GM12878 (cell line): ENCODE measurements at regions not wholly inside any gene's neighbourhood (a gene's known extent, or its start where the extent isn't known, plus 50 kb on each side); places are given as distances from the start of the nearest gene placed in this dataset.

Experiments
- ATAC-seq: fragments of 200-7000 bp; cut with Tn5 transposase; 3 replicates; pipeline ENCODE4 v1.9.1; 2020; ENCODE audit warnings: mild to moderate bottlenecking, moderate library complexity
- BruUV-seq: library from RNA; stranded (reverse); fragments of 400-500 nt; replicated peaks from 2 replicates; lab custom pipeline; 2021; lab: Mats Ljungman, UMichigan
- CTCF ChIA-PET: fragments of 300-600 bp; sonication (Branson Sonifier 250); formaldehyde crosslinking; extraction: SDS; loops from one replicate; lab custom pipeline; 2021; ENCODE audit warnings: inconsistent platforms; lab: Yijun Ruan, JAX
- POLR2A ChIA-PET: fragments of 350-600 bp; formaldehyde crosslinking; extraction: SDS; loops from one replicate; lab custom pipeline; 2021; ENCODE audit warnings: inconsistent platforms; lab: Charles Lee
- RAD21 ChIA-PET: fragments of 300-600 bp; sonication (Branson Sonifier 250); formaldehyde crosslinking; loops from one replicate; lab custom pipeline; 2023; ENCODE audit warnings: antibody characterized with exemption; ENCODE audit not compliant: unreplicated experiment; lab: Charles Lee
- SMC1A ChIA-PET: fragments of 300-600 bp; sonication (Branson Sonifier 250); formaldehyde crosslinking; loops from one replicate; lab custom pipeline; 2023; ENCODE audit not compliant: unreplicated experiment, uncharacterized antibody; lab: Charles Lee
- DNase-seq: peaks from one replicate; pipeline ENCODE4 v3.0.0-alpha.2; 2011; ENCODE audit warnings: low read depth, low spot score
- FAIRE-seq: peaks from 3 replicates; lab custom pipeline; 2011; peaks lifted over from hg19 to GRCh38; lab: Jason Lieb, UNC
- H2AFZ ChIP-seq: 2 replicates; pipeline ENCODE4 v1.6.0; 2011; ENCODE audit warnings: low read depth, low read length, control low read depth; ENCODE audit not compliant: control insufficient read depth
- H3K27ac ChIP-seq: 2 replicates; pipeline ENCODE4 v1.5.1; 2011; ENCODE audit warnings: control low read depth; ENCODE audit not compliant: control insufficient read depth, insufficient read depth
- H3K27me3 ChIP-seq, 2 experiments: replicated peaks in 1 of 2; 2 replicates each; pipeline versions ENCODE4 v1.6.0 to v1.6.1; 2011; ENCODE audit warnings: low read length in 1 of 2; ENCODE audit not compliant: control insufficient read depth in 2 of 2, insufficient read depth in 2 of 2
- H3K36me3 ChIP-seq, 2 experiments: 2 replicates each; pipeline ENCODE4 v1.5.1; 2011; ENCODE audit warnings: low read length in 1 of 2; ENCODE audit not compliant: control insufficient read depth in 2 of 2, insufficient read depth in 2 of 2
- H3K4me1 ChIP-seq: 2 replicates; pipeline ENCODE4 v1.6.1; 2011; ENCODE audit warnings: mild to moderate bottlenecking, low read length, moderate library complexity, mixed read lengths; ENCODE audit not compliant: control insufficient read depth, insufficient read depth
- H3K4me2 ChIP-seq: 2 replicates; pipeline ENCODE4 v1.6.0; 2011; ENCODE audit warnings: control low read depth; ENCODE audit not compliant: control insufficient read depth, insufficient read depth
- H3K4me3 ChIP-seq: fragments of 200-600 bp; sonication (generic); 2 replicates; pipeline ENCODE4 v1.5.1; 2016
- H3K79me2 ChIP-seq: 2 replicates; pipeline ENCODE4 v1.6.0; 2011; ENCODE audit warnings: low read length; ENCODE audit not compliant: control insufficient read depth, insufficient read depth
- H3K9ac ChIP-seq: 2 replicates; pipeline ENCODE4 v1.8.0; 2011; ENCODE audit warnings: low read length, control low read depth, mixed read lengths; ENCODE audit not compliant: control insufficient read depth, insufficient read depth
- H3K9me3 ChIP-seq: replicated peaks from 3 replicates; pipeline ENCODE4 v1.5.1; 2011; ENCODE audit warnings: mild to moderate bottlenecking, low read length; ENCODE audit not compliant: control insufficient read depth, insufficient read depth
- H4K20me1 ChIP-seq: 2 replicates; pipeline ENCODE4 v1.6.0; 2011; ENCODE audit not compliant: control insufficient read depth, insufficient read depth
- BRCA1 ChIP-seq: IDR thresholded peaks from 2 replicates; pipeline ENCODE4 v1.6.1; 2011; ENCODE audit warnings: low read depth, low read length, improper control_type of control experiment
- EZH2 ChIP-seq: IDR thresholded peaks from 2 replicates; pipeline ENCODE4 v1.6.1; 2012; ENCODE audit warnings: low read depth, mild to moderate bottlenecking, control low read depth, inconsistent platforms, low read length, borderline replicate concordance; ENCODE audit not compliant: control insufficient read depth
- GATAD2B ChIP-seq: fragments of 450-650 bp; conservative IDR thresholded peaks from 2 replicates; pipeline ENCODE4 v1.6.1; 2017; ENCODE audit warnings: low read depth, mild to moderate bottlenecking, moderate library complexity
- IKZF1 ChIP-seq: fragments of 450-650 bp; conservative IDR thresholded peaks from 2 replicates; pipeline ENCODE4 v1.6.1; 2017; ENCODE audit warnings: antibody characterized with exemption, mild to moderate bottlenecking
- PAX5 ChIP-seq: IDR thresholded peaks from 2 replicates; pipeline ENCODE4 v1.6.1; 2011; ENCODE audit warnings: low read depth, low read length, borderline replicate concordance
- POLR2A ChIP-seq: IDR thresholded peaks from 2 replicates; pipeline ENCODE4 v1.6.1; 2011; ENCODE audit warnings: low read depth, mild to moderate bottlenecking, low read length
- RCOR1 ChIP-seq: conservative IDR thresholded peaks from 2 replicates; pipeline ENCODE4 v1.6.1; 2012; ENCODE audit warnings: low read depth, low read length, improper control_type of control experiment
- SMAD1 ChIP-seq: fragments of 450-650 bp; IDR thresholded peaks from 2 replicates; pipeline ENCODE4 v1.6.1; 2018; ENCODE audit warnings: mild to moderate bottlenecking, low read depth; ENCODE audit not compliant: partially characterized antibody
- SMAD5 ChIP-seq: IDR thresholded peaks from 2 replicates; pipeline ENCODE4 v1.6.1; 2016; ENCODE audit warnings: antibody characterized with exemption, low read depth
- SMARCA5 ChIP-seq: fragments of 450-650 bp; IDR thresholded peaks from 2 replicates; pipeline ENCODE4 v1.6.1; 2017; ENCODE audit warnings: mild to moderate bottlenecking
- TAF1 ChIP-seq: IDR thresholded peaks from 2 replicates; pipeline ENCODE4 v1.6.1; 2011; ENCODE audit warnings: mild to moderate bottlenecking, low read depth, low read length, borderline replicate concordance
- WRNIP1 ChIP-seq: IDR thresholded peaks from 2 replicates; pipeline ENCODE4 v1.6.1; 2011; ENCODE audit warnings: low read depth, low read length, improper control_type of control experiment, borderline replicate concordance
- ZNF274 ChIP-seq: IDR thresholded peaks from one replicate; pipeline ENCODE4 v1.8.0; 2011; ENCODE audit not compliant: insufficient read length, insufficient read depth
- WGBS: methylation state at CpG from one replicate; pipeline ENCODE4 v1.1.6; 2016; ENCODE audit warnings: low lambda C conversion rate; ENCODE audit not compliant: insufficient replicate concordance, insufficient coverage; ENCODE audit errors: missing lambda C conversion rate; 5-methylcytosine and 5-hydroxymethylcytosine counted together
- in situ Hi-C: fragments of 300-500 bp; cut with MboI; formaldehyde crosslinking; loops from 9 replicates; pipeline ENCODE4 v1.14.3; 2018; ENCODE audit warnings: mixed read lengths
- intact Hi-C: fragments of 100-400 bp; cut with micrococcal nuclease; formaldehyde crosslinking; loops from one replicate; pipeline ENCODE4 v1.14.2; 2022; ENCODE audit not compliant: unreplicated experiment
- TF ChIP-seq, protein P1 (sequence below): fragments of 450-650 bp; IDR thresholded peaks from 2 replicates; pipeline ENCODE4 v1.6.1; 2017; ENCODE audit warnings: mild to moderate bottlenecking, moderate library complexity
- TF ChIP-seq, protein P2 (sequence below): fragments of 450-650 bp; IDR thresholded peaks from 2 replicates; pipeline ENCODE4 v1.6.1; 2016; ENCODE audit warnings: mild to moderate bottlenecking

DNA sequence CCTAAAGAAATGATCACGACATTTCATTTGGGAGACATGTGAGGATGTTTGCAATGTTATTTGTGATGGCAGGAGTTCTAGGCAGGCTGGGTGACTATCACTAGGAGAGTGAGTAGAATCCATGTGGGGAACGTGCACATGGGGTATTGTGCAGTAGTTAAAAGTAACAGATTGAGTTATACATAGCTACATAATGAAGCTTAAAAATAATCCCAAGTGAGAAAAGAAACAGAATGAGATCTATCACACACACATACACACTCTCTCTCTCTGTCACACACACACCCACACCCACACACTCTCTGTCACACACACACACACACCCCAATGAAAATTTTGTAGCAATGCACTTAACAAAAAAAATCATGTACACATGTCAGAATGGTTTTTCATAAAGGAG lies 218.7 kb upstream of the ARG1 start:
- in situ Hi-C loops: no loop called here
- intact Hi-C loops: no loop called here
- ChIA-PET POLR2A (interaction anchor here (0.6 kb wide), 1 partner anchor 209 kb away, joined by 4 read pairs; no protein-coding TSS in a partner anchor), RAD21 (no interaction called here), SMC1A (no interaction called here), CTCF (no interaction called here)
- BruUV-seq: no TSS peak
- Histone ChIP-seq H3K9ac (no peak overlapping the region), H4K20me1 (no peaks in the 10 kb centered on the region), H2AFZ (no peak overlapping the region), H3K4me1 (no peaks in the 10 kb centered on the region), H3K4me3 (no peak overlapping the region), H3K36me3 (no peaks in the 10 kb centered on the region), H3K4me2 (no peak overlapping the region), H3K9me3 (no peaks in the 10 kb centered on the region), H3K79me2 (no peaks in the 10 kb centered on the region), H3K27me3 (no peaks in the 10 kb centered on the region; a peak in 1 of 4 replicates), H3K27ac (no peak overlapping the region)
- DNase-seq (no peak), FAIRE-seq (no peak), ATAC-seq (no peak)
- TF ChIP-seq ZNF274 (no peak), EZH2 (no peak), GATAD2B (no peak), WRNIP1 (no peak), SMAD5 (no peak), IKZF1 (no peak), TAF1 (no peak), BRCA1 (no peak), SMARCA5 (no peak), RCOR1 (no peak), SMAD1 (no peak), PAX5 (no peak), POLR2A (no peak)
- TF ChIP-seq, protein P1, sequence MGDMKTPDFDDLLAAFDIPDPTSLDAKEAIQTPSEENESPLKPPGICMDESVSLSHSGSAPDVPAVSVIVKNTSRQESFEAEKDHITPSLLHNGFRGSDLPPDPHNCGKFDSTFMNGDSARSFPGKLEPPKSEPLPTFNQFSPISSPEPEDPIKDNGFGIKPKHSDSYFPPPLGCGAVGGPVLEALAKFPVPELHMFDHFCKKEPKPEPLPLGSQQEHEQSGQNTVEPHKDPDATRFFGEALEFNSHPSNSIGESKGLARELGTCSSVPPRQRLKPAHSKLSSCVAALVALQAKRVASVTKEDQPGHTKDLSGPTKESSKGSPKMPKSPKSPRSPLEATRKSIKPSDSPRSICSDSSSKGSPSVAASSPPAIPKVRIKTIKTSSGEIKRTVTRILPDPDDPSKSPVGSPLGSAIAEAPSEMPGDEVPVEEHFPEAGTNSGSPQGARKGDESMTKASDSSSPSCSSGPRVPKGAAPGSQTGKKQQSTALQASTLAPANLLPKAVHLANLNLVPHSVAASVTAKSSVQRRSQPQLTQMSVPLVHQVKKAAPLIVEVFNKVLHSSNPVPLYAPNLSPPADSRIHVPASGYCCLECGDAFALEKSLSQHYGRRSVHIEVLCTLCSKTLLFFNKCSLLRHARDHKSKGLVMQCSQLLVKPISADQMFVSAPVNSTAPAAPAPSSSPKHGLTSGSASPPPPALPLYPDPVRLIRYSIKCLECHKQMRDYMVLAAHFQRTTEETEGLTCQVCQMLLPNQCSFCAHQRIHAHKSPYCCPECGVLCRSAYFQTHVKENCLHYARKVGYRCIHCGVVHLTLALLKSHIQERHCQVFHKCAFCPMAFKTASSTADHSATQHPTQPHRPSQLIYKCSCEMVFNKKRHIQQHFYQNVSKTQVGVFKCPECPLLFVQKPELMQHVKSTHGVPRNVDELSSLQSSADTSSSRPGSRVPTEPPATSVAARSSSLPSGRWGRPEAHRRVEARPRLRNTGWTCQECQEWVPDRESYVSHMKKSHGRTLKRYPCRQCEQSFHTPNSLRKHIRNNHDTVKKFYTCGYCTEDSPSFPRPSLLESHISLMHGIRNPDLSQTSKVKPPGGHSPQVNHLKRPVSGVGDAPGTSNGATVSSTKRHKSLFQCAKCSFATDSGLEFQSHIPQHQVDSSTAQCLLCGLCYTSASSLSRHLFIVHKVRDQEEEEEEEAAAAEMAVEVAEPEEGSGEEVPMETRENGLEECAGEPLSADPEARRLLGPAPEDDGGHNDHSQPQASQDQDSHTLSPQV: no peak
- TF ChIP-seq, protein P2, sequence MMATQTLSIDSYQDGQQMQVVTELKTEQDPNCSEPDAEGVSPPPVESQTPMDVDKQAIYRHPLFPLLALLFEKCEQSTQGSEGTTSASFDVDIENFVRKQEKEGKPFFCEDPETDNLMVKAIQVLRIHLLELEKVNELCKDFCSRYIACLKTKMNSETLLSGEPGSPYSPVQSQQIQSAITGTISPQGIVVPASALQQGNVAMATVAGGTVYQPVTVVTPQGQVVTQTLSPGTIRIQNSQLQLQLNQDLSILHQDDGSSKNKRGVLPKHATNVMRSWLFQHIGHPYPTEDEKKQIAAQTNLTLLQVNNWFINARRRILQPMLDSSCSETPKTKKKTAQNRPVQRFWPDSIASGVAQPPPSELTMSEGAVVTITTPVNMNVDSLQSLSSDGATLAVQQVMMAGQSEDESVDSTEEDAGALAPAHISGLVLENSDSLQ: no peak
- WGBS: 0% methylated on average over 2 of the region's 2 CpGs
